Astrocyte of the cerebellum (primary cell): ENCODE measurements at regions not wholly inside any gene's neighbourhood (a gene's known extent, or its start where the extent isn't known, plus 50 kb on each side); places are given as distances from the start of the nearest gene placed in this dataset.

Experiments
- DNase-seq: peaks from one replicate; pipeline ENCODE4 v3.0.0-alpha.2; 2011; ENCODE audit warnings: low read depth
- H3K4me3 ChIP-seq: 2 replicates; pipeline ENCODE4 v1.5.1; 2011; ENCODE audit warnings: mild to moderate bottlenecking, low read depth, low read length, moderate library complexity
- CTCF ChIP-seq: IDR thresholded peaks from 2 replicates; pipeline ENCODE4 v1.5.1; 2012; ENCODE audit warnings: low read length, low read depth, moderate library complexity, mild to moderate bottlenecking; ENCODE audit errors: missing control alignments
- in situ Hi-C: cut with HindIII; loops from 2 replicates; pipeline ENCODE4 v1.10.0; 2017; ENCODE audit warnings: low sequenced_read_pairs

DNA sequence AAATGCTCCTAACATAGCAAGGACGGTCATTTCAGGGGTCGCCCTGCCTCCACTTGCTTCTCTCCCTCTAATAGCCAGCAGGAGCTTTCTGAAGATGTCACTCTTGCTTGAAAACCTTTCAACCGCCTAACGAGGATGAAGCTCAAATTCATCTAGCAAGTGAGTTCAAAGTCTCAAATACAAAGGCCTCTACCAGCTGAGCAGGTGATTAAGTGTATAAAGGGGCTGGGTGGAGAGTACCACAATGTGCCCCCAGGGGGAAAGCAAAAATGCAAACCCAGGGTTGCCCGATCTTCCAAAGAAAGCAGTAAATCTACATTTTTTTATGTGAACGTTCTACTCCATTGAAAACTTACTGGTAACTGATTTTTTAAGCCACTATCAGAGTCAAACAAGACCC is 50.4 kb upstream of the GRIP2 start:
- in situ Hi-C loops: no loop called here
- DNase-seq: no peak
- no peak overlapping the region for H3K4me3 ChIP-seq
- TF ChIP-seq CTCF: no peak

- in situ Hi-C loops: no loop called here
- TF ChIP-seq CTCF: no peak
- no peak for DNase-seq
- no peak overlapping the region for H3K4me3 ChIP-seq
Observed at GRCh38 chr3:14592390-14592789, 52.2 kb upstream of the GRIP2 start.

DNA sequence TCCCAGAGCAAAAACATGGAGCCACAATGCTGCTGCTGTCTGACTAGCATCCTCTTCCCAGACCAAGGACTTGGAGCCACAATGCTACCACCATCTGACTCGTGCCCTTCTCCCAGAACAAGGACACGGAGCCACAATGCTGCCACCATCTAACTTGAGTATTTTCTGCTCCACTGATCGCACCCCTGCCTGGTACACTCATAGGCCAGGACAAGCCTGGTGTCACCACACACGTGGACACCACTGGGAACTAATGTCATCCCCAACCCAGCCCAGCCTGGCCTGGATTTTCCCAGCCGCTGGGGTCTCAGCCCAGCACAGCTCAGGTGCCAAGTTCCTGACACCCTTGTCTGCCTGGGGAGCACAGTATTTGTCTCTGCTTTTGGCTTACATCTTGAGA is 52.7 kb upstream of the GRIP2 start:
- TF ChIP-seq CTCF: no peak
- H3K4me3 ChIP-seq: no peak overlapping the region
- in situ Hi-C loops: no loop called here
- no peak for DNase-seq

DNA sequence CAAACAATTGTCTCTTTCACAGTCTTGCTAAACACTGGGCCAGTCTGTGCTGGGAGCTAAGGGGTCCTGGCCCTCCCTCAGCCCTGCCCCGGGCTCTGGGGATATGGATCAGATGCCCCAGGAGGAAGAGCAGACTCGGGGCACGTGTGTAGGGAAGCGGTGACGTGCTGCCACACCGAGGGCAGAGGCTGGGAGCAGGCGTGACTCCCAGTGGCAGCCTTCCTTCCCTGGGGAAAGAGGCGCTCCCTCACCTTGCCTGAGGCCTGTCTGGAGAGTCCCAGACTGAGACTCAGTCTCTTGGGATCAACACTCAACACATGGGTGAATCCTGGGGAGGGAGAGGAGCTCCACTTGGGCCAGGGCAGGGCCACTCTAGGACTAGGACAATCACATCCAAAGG is 54.1 kb upstream of the GRIP2 start:
- H3K4me3 ChIP-seq: no peak overlapping the region
- DNase-seq: no peak
- in situ Hi-C loops: no loop called here
- no peak for TF ChIP-seq CTCF

DNA sequence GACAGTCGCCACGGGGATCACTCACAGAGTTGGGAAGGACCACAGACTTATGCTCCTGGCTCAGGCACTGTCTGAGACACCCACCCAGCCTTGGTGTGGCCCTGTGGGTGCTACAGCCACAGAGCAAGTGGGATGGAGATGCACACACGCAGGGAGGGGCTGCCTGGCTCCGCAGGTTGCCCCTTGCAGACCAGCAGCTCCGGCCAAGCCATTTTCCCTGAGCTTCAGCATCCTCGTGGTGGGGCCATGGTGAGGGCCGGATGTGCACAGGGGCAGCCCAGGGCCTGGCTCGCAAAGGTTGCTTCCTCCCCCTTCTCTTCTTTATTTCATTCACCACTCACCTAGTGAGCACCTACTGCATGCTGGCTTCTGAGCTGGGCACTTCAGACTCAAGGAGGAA is 55.4 kb upstream of the GRIP2 start:
- in situ Hi-C loops: no loop called here
- TF ChIP-seq CTCF: no peak
- H3K4me3 ChIP-seq: no peak overlapping the region
- no peak for DNase-seq

- no peak overlapping the region for H3K4me3 ChIP-seq
- TF ChIP-seq CTCF: no peak
- in situ Hi-C loops: no loop called here
- no peak for DNase-seq
Observed at GRCh38 chr3:14597266-14597665, 54.3 kb upstream of the CCDC174 start.

DNA sequence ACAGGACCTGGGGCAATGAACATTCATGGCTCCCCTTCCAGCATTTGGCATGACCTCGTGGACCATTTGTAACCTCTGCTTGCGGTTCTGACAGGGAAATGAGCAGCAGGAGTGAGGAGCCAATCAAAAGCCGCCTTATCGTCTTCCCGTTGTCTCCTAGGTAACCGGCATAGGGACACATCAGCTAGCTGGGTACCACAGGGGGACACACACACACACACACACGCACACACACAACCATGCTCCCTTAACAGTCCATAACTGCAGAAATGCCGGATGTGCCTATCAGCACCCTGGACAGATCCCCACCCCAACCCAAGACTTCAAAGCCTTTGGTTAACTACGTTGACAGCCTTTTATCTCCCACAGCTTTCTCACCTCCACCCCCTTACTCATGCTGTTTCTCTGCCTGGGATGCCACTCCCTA is 53.4 kb upstream of the CCDC174 start:
- DNase-seq: peak; percentile 19
- H3K4me3 ChIP-seq: no peak overlapping the region
- in situ Hi-C loops: no loop called here
- no peak for TF ChIP-seq CTCF
